A549 (cell line): ENCODE measurements at regions not wholly inside any gene's neighbourhood (a gene's known extent, or its start where the extent isn't known, plus 50 kb on each side); places are given as distances from the start of the nearest gene placed in this dataset.

ENCODE experiments used
- ATAC-seq, 2 experiments: fragments of 200-7000 bp in 1 of 2; fragments of >200 bp in 1 of 2; cut with Nextera tagmentation in 1 of 2; cut with Tn5 transposase in 1 of 2; 3 replicates each; pipeline versions ENCODE4 v1.8.0 to v1.9.1; 2018 to 2020; ENCODE audit warnings: mild to moderate bottlenecking in 1 of 2, moderate library complexity in 1 of 2
- CTCF ChIA-PET: fragments of 300-600 bp; sonication (Branson Sonifier 250); formaldehyde crosslinking; extraction: SDS; loops from one replicate; lab custom pipeline; 2021; ENCODE audit warnings: antibody characterized with exemption, inconsistent platforms; lab: Yijun Ruan, JAX
- POLR2A ChIA-PET: fragments of 350-600 bp; formaldehyde crosslinking; extraction: SDS; loops from one replicate; lab custom pipeline; 2021; ENCODE audit warnings: antibody characterized with exemption, inconsistent platforms; lab: Yijun Ruan, JAX
- DNase-seq, 2 experiments: peaks; one replicate each; pipeline versions ENCODE4 v3.0.0 to v3.0.0-alpha.2; 2011 to 2016; ENCODE audit warnings: low read depth in 1 of 2, low spot score in 1 of 2
- FAIRE-seq: peaks from 2 replicates; lab custom pipeline; 2011; peaks lifted over from hg19 to GRCh38; lab: Jason Lieb, UNC
- H3K27ac ChIP-seq, 2 experiments: fragments of >200 bp; sonication (Bioruptor Twin); formaldehyde crosslinking; 3 replicates each; pipeline ENCODE4 v1.5.1; 2016 to 2017
- H3K4me1 ChIP-seq: fragments of >200 bp; sonication (Bioruptor Twin); formaldehyde crosslinking; 3 replicates; pipeline ENCODE4 v1.6.1; 2016
- H3K4me2 ChIP-seq: fragments of >200 bp; sonication (Bioruptor Twin); formaldehyde crosslinking; 3 replicates; pipeline ENCODE4 v1.6.1; 2016
- H3K4me3 ChIP-seq: fragments of >200 bp; sonication (Bioruptor Twin); formaldehyde crosslinking; 3 replicates; pipeline ENCODE4 v1.5.1; 2016
- H3K9me3 ChIP-seq: fragments of >200 bp; sonication (Bioruptor Twin); formaldehyde crosslinking; 3 replicates; pipeline ENCODE4 v1.6.1; 2016
- ATOH8 ChIP-seq: fragments of 250-450 bp; sonication (Bioruptor Pico); IDR thresholded peaks from 2 replicates; pipeline ENCODE4 v1.5.0; 2020; ENCODE audit warnings: low read depth, mild to moderate bottlenecking, moderate library complexity
- CEBPB ChIP-seq, 2 experiments: fragments of >200 bp in 1 of 2; sonication (Bioruptor Twin) in 1 of 2; formaldehyde crosslinking in 1 of 2; IDR thresholded peaks; 2 replicates each; pipeline ENCODE4 v1.6.1; 2012 to 2016
- CHD2 ChIP-seq: fragments of 150-350 bp; IDR thresholded peaks from 2 replicates; pipeline ENCODE4 v1.6.1; 2014; ENCODE audit warnings: low read length; ENCODE audit not compliant: partially characterized antibody
- CHD4 ChIP-seq: fragments of 200-600 bp; sonication (generic); IDR thresholded peaks from 2 replicates; pipeline ENCODE4 v1.6.1; 2016; ENCODE audit warnings: antibody characterized with exemption, mild to moderate bottlenecking, borderline replicate concordance
- EHMT2 ChIP-seq: fragments of 200-600 bp; sonication (generic); IDR thresholded peaks from 2 replicates; pipeline ENCODE4 v1.6.1; 2016; ENCODE audit warnings: antibody characterized with exemption, low read depth, mild to moderate bottlenecking, moderate library complexity
- EP300 ChIP-seq, 2 experiments: fragments of >200 bp; sonication (Bioruptor Twin); formaldehyde crosslinking; IDR thresholded peaks; 2 replicates in 1 of 2; 3 replicates in 1 of 2; pipeline ENCODE4 v1.6.1; 2016 to 2017
- FOSL2 ChIP-seq, 2 experiments: fragments of 450-650 bp in 1 of 2; fragments of >200 bp in 1 of 2; sonication (Bioruptor Twin) in 1 of 2; formaldehyde crosslinking; IDR thresholded peaks; 2 replicates each; pipeline versions ENCODE4 v1.5.0 to v1.6.1; 2016 to 2020; ENCODE audit warnings: mild to moderate bottlenecking in 1 of 2, moderate library complexity in 1 of 2
- FOXS1 ChIP-seq: fragments of 250-450 bp; sonication (Bioruptor Pico); IDR thresholded peaks from 2 replicates; pipeline ENCODE4 v1.5.0; 2020; ENCODE audit warnings: mild to moderate bottlenecking, moderate library complexity
- HDAC2 ChIP-seq: fragments of 200-600 bp; sonication (generic); IDR thresholded peaks from 2 replicates; pipeline ENCODE4 v1.6.1; 2016
- HOXA7 ChIP-seq: fragments of 250-450 bp; sonication (Bioruptor Pico); IDR thresholded peaks from 2 replicates; pipeline ENCODE4 v1.5.0; 2020; ENCODE audit warnings: mild to moderate bottlenecking, moderate library complexity
- HOXB5 ChIP-seq: fragments of 250-450 bp; sonication (Bioruptor Pico); IDR thresholded peaks from 2 replicates; pipeline ENCODE4 v1.5.0; 2020; ENCODE audit warnings: mild to moderate bottlenecking, moderate library complexity
- JUN ChIP-seq, 2 experiments: fragments of >200 bp; sonication (Bioruptor Twin); formaldehyde crosslinking; IDR thresholded peaks; 2 replicates in 1 of 2; 3 replicates in 1 of 2; pipeline ENCODE4 v1.6.1; 2016 to 2017
- JUNB ChIP-seq: fragments of >200 bp; sonication (Bioruptor Twin); formaldehyde crosslinking; IDR thresholded peaks from 2 replicates; pipeline ENCODE4 v1.6.1; 2016
- MYC ChIP-seq: IDR thresholded peaks from 2 replicates; pipeline ENCODE4 v1.6.1; 2012; ENCODE audit warnings: mild to moderate bottlenecking, inconsistent platforms, low read length, improper control_type of control experiment, borderline replicate concordance
- NFE2L2 ChIP-seq: fragments of 150-350 bp; conservative IDR thresholded peaks from 2 replicates; pipeline ENCODE4 v1.6.1; 2014; ENCODE audit warnings: low read length
- RARB ChIP-seq: fragments of 250-450 bp; sonication (Bioruptor Pico); IDR thresholded peaks from 2 replicates; pipeline ENCODE4 v1.8.0; 2021; ENCODE audit warnings: mild to moderate bottlenecking, moderate library complexity
- USF2 ChIP-seq: fragments of 450-650 bp; IDR thresholded peaks from 2 replicates; pipeline ENCODE4 v1.6.1; 2014; ENCODE audit warnings: antibody characterized with exemption
- ZC3H11A ChIP-seq: fragments of 450-650 bp; IDR thresholded peaks from 2 replicates; pipeline ENCODE4 v1.6.1; 2014; ENCODE audit warnings: antibody characterized with exemption, mild to moderate bottlenecking
- WGBS: methylation state at CpG from one replicate; pipeline ENCODE4 v1.1.6; 2017; ENCODE audit errors: missing lambda C conversion rate; 5-methylcytosine and 5-hydroxymethylcytosine counted together
- TF ChIP-seq, protein P1 (sequence below): fragments of 250-450 bp; sonication (Bioruptor Pico); IDR thresholded peaks from 2 replicates; pipeline ENCODE4 v1.5.0; 2021; ENCODE audit warnings: mild to moderate bottlenecking, moderate library complexity, borderline replicate concordance
- TF ChIP-seq, protein P2 (sequence below): IDR thresholded peaks from 2 replicates; pipeline ENCODE4 v1.6.1; 2012

GRCh38 chr1:78255383-78255782 lies 209.6 kb downstream of the GIPC2 start:
- 3% methylated on average over 2 of the region's 2 CpGs for WGBS
- FAIRE-seq: no peak
- no peak for DNase-seq
- H3K9me3 ChIP-seq: no peaks in the 10 kb centered on the region
- POLR2A ChIA-PET: interaction anchor here (0.6 kb wide), 1 partner anchor 437 kb away, joined by 4 read pairs; no protein-coding TSS in a partner anchor
- CTCF ChIA-PET: no interaction called here
- no peaks in the 10 kb centered on the region for H3K4me1 ChIP-seq
- ATAC-seq: no peak
- H3K4me2 ChIP-seq: no peak overlapping the region
- no peak overlapping the region for H3K4me3 ChIP-seq
- TF ChIP-seq MYC: no peak
- no peak for TF ChIP-seq JUN (IDR thresholded peaks at IDR 0.05)
- no peak overlapping the region for H3K27ac ChIP-seq

GRCh38 chr1:78255846-78256245 lies 210.1 kb downstream of the GIPC2 start:
- WGBS: 19% methylated on average over 1 of the region's 1 CpG
- DNase-seq (no peak), ATAC-seq (no peak), FAIRE-seq (no peak)
- no peak overlapping the region for H3K27ac ChIP-seq
- H3K4me2 ChIP-seq: no peak overlapping the region
- TF ChIP-seq JUNB: no peak
- TF ChIP-seq EP300 (IDR thresholded peaks at IDR 0.05): no peak
- TF ChIP-seq ZC3H11A: no peak
- no peak for TF ChIP-seq FOSL2 (IDR thresholded peaks at IDR 0.05)
- TF ChIP-seq FOSL2 (CRISPR knock-in tag; IDR thresholded peaks at IDR 0.05): no peak
- TF ChIP-seq, protein P1, sequence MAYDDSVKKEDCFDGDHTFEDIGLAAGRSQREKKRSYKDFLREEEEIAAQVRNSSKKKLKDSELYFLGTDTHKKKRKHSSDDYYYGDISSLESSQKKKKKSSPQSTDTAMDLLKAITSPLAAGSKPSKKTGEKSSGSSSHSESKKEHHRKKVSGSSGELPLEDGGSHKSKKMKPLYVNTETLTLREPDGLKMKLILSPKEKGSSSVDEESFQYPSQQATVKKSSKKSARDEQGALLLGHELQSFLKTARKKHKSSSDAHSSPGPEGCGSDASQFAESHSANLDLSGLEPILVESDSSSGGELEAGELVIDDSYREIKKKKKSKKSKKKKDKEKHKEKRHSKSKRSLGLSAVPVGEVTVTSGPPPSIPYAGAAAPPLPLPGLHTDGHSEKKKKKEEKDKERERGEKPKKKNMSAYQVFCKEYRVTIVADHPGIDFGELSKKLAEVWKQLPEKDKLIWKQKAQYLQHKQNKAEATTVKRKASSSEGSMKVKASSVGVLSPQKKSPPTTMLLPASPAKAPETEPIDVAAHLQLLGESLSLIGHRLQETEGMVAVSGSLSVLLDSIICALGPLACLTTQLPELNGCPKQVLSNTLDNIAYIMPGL (CRISPR knock-in tag): no peak
- TF ChIP-seq CHD2: no peak
- no peak for TF ChIP-seq HOXA7 (CRISPR knock-in tag)
- no peak for TF ChIP-seq HOXB5 (CRISPR knock-in tag)
- no peaks in the 10 kb centered on the region for H3K9me3 ChIP-seq
- POLR2A ChIA-PET: no interaction called here
- no peaks in the 10 kb centered on the region for H3K4me1 ChIP-seq
- H3K4me3 ChIP-seq: no peak overlapping the region
- CTCF ChIA-PET: no interaction called here

DNA sequence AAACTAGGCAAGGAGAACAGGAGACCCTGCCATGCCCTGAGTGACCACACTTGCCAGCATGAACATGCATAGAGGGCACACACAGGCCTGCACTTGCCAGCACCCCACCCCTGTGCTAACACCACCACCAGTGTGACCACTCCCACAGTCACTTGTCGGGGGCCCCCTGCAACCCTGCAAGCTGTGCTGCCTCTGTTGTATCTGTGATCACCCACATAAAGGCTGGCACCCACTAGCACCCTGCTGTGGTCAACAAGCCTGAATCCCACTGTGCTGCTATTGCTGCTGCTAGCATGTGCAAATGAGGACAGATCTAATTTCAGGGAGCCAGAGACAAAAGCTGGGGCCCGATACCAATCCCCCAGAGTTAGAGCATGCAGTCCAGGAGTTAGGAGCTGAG lies 217.7 kb downstream of the GIPC2 start:
- H3K9me3 ChIP-seq: no peaks in the 10 kb centered on the region
- FAIRE-seq (no peak), DNase-seq (no peak), ATAC-seq (no peak)
- no peaks in the 10 kb centered on the region for H3K4me1 ChIP-seq
- H3K4me3 ChIP-seq: no peak overlapping the region
- no peak overlapping the region for H3K27ac ChIP-seq
- POLR2A ChIA-PET: no interaction called here
- H3K4me2 ChIP-seq: no peak overlapping the region
- CTCF ChIA-PET: no interaction called here
- TF ChIP-seq FOXS1 (CRISPR knock-in tag) (no peak), RARB (CRISPR knock-in tag) (no peak), ATOH8 (CRISPR knock-in tag) (no peak), CHD4 (no peak), HDAC2 (no peak), HOXB5 (CRISPR knock-in tag) (no peak), CHD2 (no peak), EHMT2 (no peak), USF2 (no peak), CEBPB (IDR thresholded peaks at IDR 0.05) (no peak), NFE2L2 (no peak)
- TF ChIP-seq, protein P2, sequence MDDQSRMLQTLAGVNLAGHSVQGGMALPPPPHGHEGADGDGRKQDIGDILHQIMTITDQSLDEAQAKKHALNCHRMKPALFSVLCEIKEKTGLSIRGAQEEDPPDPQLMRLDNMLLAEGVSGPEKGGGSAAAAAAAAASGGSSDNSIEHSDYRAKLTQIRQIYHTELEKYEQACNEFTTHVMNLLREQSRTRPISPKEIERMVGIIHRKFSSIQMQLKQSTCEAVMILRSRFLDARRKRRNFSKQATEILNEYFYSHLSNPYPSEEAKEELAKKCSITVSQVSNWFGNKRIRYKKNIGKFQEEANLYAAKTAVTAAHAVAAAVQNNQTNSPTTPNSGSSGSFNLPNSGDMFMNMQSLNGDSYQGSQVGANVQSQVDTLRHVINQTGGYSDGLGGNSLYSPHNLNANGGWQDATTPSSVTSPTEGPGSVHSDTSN: no peak
- WGBS: 6% methylated on average over 2 of the region's 2 CpGs
